ENCODE measurements at regions not wholly inside any gene's neighbourhood (a gene's known extent, or its start where the extent isn't known, plus 50 kb on each side); places are given as distances from the start of the nearest gene placed in this dataset.

GRCh38 chr7:125663961-125664360 is 734.3 kb upstream of the POT1 start (continued):
- TF ChIP-seq REST (IDR thresholded peaks at IDR 0.05; ENCODE audit: borderline replicate concordance), result no peak
- no peak for TF ChIP-seq REST (CRISPR knock-in tag; IDR thresholded peaks at IDR 0.05; ENCODE audit: low read depth)
- TF ChIP-seq FOXJ3 (CRISPR knock-in tag; IDR thresholded peaks at IDR 0.05), result no peak
- no peak for TF ChIP-seq ZBTB1 (CRISPR knock-in tag; IDR thresholded peaks at IDR 0.05; ENCODE audit: borderline replicate concordance, low read depth)
- TF ChIP-seq IRF1 (CRISPR knock-in tag; IDR thresholded peaks at IDR 0.05; ENCODE audit: borderline replicate concordance), result no peak
